GM10266 (cell line): ENCODE measurements at regions not wholly inside any gene's neighbourhood (a gene's known extent, or its start where the extent isn't known, plus 50 kb on each side); places are given as distances from the start of the nearest gene placed in this dataset.
A peak's percentile ranks its signal among the peaks of the same experiment; 100 is the strongest.

Source experiments
- DNase-seq: peaks from one replicate; pipeline ENCODE4 v3.0.0; 2012; ENCODE audit errors: extremely low spot score
- CTCF ChIP-seq: IDR thresholded peaks from 2 replicates; pipeline ENCODE4 v1.5.1; 2012; ENCODE audit warnings: mild to moderate bottlenecking, low read depth; ENCODE audit not compliant: control insufficient read depth, insufficient read depth; ENCODE audit errors: missing control alignments

- TF ChIP-seq CTCF, result no peak
- DNase-seq, result no peak
Measured at GRCh38 chr6:111950661-111951496, 77.6 kb upstream of the FYN start.

GRCh38 chr6:111951497-111952085 lies 78.3 kb upstream of the FYN start:
- no peak for TF ChIP-seq CTCF
- DNase-seq, result no peak

GRCh38 chr6:111952274-111952673 lies 79.0 kb upstream of the FYN start:
- no peak for TF ChIP-seq CTCF
- no peak for DNase-seq

GRCh38 chr6:111952821-111953540 lies 79.7 kb upstream of the FYN start:
- TF ChIP-seq CTCF, result no peak
- peak; percentile 11 for DNase-seq

GRCh38 chr6:111956098-111956497 lies 82.8 kb upstream of the FYN start:
- TF ChIP-seq CTCF, result no peak
- DNase-seq, result no peak

DNA sequence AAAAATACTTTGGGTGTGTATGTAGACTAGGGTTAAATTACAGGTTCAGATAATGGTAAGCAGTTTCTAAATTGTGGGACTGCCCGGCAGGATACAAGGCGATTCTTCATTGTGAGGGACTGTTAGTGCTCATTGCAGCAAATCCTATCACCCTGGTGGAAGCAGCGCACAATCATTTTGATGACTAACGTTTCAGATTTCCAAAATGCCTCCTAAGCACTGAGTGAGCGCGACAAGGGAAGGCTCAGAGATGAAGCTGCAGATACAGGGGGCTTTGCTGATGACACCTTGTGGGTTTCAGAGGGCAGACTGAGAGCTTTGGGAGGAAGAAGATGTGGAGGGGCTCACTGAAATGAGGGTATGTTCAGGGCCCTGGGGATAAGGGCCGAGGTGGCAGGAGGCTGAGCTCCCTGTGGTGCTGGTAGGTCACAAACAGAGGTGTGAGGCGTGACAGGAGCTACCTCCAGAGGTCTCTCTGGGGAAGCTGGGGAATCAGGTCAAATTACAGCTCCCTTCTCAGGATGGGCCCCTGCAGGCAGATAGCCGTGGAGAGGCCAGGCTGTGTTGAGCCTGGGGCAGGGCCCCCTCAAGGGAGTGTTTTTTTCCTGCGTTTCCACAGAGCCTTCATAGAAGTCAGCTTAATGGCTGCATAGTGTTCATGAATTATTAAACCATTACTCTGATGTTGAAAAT lies 84.5 kb upstream of the FYN start:
- TF ChIP-seq CTCF, result no peak
- no peak for DNase-seq
